AG08395 (cell line): ENCODE measurements at regions not wholly inside any gene's neighbourhood (a gene's known extent, or its start where the extent isn't known, plus 50 kb on each side); places are given as distances from the start of the nearest gene placed in this dataset.

ENCODE experiments used
- DNase-seq: peaks from one replicate; pipeline ENCODE4 v3.0.0; 2012; ENCODE audit warnings: mixed read lengths, low spot score

GRCh38 chr15:36527235-36528162, 51.9 kb upstream of the CDIN1 start:
- DNase-seq, result peak; percentile 6

GRCh38 chr15:36529296-36530011, 50.0 kb upstream of the CDIN1 start:
- DNase-seq, result no peak
